ENCODE measurements at regions not wholly inside any gene's neighbourhood (a gene's known extent, or its start where the extent isn't known, plus 50 kb on each side); places are given as distances from the start of the nearest gene placed in this dataset.

- TF ChIP-seq YY1 (IDR thresholded peaks at IDR 0.05) (no peak), CTCF (IDR thresholded peaks at IDR 0.05; ENCODE audit: low read depth, low read length, missing input control) (no peak), GABPA (IDR thresholded peaks at IDR 0.05 in 1 of 2, conservative IDR thresholded peaks at IDR 0.05 in 1 of 2) (no peak), MAX (IDR thresholded peaks at IDR 0.05) (no peak), JUND (IDR thresholded peaks at IDR 0.05) (no peak), EGR1 (IDR thresholded peaks at IDR 0.05; ENCODE audit: low read depth in 2 of 2) (no peak), FOXA1 (IDR thresholded peaks at IDR 0.05) (no peak), SP1 (IDR thresholded peaks at IDR 0.05) (no peak), ZBTB33 (IDR thresholded peaks at IDR 0.05) (no peak), ATF3 (IDR thresholded peaks at IDR 0.05) (no peak), HNF4G (IDR thresholded peaks at IDR 0.05) (no peak), RAD21 (IDR thresholded peaks at IDR 0.05) (no peak)
- TF ChIP-seq, protein P1, sequence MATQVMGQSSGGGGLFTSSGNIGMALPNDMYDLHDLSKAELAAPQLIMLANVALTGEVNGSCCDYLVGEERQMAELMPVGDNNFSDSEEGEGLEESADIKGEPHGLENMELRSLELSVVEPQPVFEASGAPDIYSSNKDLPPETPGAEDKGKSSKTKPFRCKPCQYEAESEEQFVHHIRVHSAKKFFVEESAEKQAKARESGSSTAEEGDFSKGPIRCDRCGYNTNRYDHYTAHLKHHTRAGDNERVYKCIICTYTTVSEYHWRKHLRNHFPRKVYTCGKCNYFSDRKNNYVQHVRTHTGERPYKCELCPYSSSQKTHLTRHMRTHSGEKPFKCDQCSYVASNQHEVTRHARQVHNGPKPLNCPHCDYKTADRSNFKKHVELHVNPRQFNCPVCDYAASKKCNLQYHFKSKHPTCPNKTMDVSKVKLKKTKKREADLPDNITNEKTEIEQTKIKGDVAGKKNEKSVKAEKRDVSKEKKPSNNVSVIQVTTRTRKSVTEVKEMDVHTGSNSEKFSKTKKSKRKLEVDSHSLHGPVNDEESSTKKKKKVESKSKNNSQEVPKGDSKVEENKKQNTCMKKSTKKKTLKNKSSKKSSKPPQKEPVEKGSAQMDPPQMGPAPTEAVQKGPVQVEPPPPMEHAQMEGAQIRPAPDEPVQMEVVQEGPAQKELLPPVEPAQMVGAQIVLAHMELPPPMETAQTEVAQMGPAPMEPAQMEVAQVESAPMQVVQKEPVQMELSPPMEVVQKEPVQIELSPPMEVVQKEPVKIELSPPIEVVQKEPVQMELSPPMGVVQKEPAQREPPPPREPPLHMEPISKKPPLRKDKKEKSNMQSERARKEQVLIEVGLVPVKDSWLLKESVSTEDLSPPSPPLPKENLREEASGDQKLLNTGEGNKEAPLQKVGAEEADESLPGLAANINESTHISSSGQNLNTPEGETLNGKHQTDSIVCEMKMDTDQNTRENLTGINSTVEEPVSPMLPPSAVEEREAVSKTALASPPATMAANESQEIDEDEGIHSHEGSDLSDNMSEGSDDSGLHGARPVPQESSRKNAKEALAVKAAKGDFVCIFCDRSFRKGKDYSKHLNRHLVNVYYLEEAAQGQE (IDR thresholded peaks at IDR 0.05), result no peak
These were observed 131.6 kb downstream of the BCOR start for GRCh38 chrX:39966176-39966575.
